ENCODE measurements at regions not wholly inside any gene's neighbourhood (a gene's known extent, or its start where the extent isn't known, plus 50 kb on each side); places are given as distances from the start of the nearest gene placed in this dataset.
"Not testable (repeated sequence)": the region's sequence is repeated elsewhere in the genome, so short reads cannot be mapped to it uniquely, and the experiment has no call there.

GRCh38 chr4:116544946-116545345 is 540.4 kb downstream of the TRAM1L1 start:
- no peak overlapping the region for H3K27ac Mint-ChIP-seq
- no peaks in the 10 kb centered on the region for H3K9me3 ChIP-seq (ENCODE audit: control insufficient read depth, low read length, poor library complexity, severe bottlenecking)
- no peak for ATAC-seq

GRCh38 chr4:116539744-116540143 is 545.6 kb downstream of the TRAM1L1 start:
- Mint-ChIP-seq H3K4me3 (no peak overlapping the region), H3K4me1 (no peaks in the 10 kb centered on the region), H3K27ac (no peak overlapping the region), H3K27me3 (no peaks in the 10 kb centered on the region), H3K36me3 (ENCODE audit: low read depth) (no peaks in the 10 kb centered on the region)
- DNase-seq (no peak), ATAC-seq (no peak)
- H3K9me3 ChIP-seq (ENCODE audit: control insufficient read depth, low read length, poor library complexity, severe bottlenecking): no peaks in the 10 kb centered on the region

More at GRCh38 chr4:116544946-116545345, 540.4 kb downstream of the TRAM1L1 start:
- no peaks in the 10 kb centered on the region for H3K27me3 Mint-ChIP-seq
- H3K4me3 Mint-ChIP-seq: no peak overlapping the region
- no peak for DNase-seq
- no peaks in the 10 kb centered on the region for H3K4me1 Mint-ChIP-seq
- H3K36me3 Mint-ChIP-seq (ENCODE audit: low read depth): no peaks in the 10 kb centered on the region

GRCh38 chr4:116537828-116538227 is 547.5 kb downstream of the TRAM1L1 start:
- DNase-seq: no peak
- ATAC-seq: no peak
- Mint-ChIP-seq H3K27me3 (no peaks in the 10 kb centered on the region), H3K36me3 (ENCODE audit: low read depth) (no peaks in the 10 kb centered on the region), H3K4me3 (no peak overlapping the region), H3K4me1 (no peaks in the 10 kb centered on the region), H3K27ac (no peak overlapping the region)
- H3K9me3 ChIP-seq (ENCODE audit: control insufficient read depth, low read length, poor library complexity, severe bottlenecking): no peaks in the 10 kb centered on the region

GRCh38 chr4:116536024-116536423 is 549.4 kb downstream of the TRAM1L1 start:
- H3K4me1 Mint-ChIP-seq; H3K36me3 Mint-ChIP-seq (ENCODE audit: low read depth): not testable (repeated sequence)

GRCh38 chr4:116531870-116532269 is 553.5 kb downstream of the TRAM1L1 start:
- H3K27me3 Mint-ChIP-seq: no peaks in the 10 kb centered on the region
- no peaks in the 10 kb centered on the region for H3K4me1 Mint-ChIP-seq
- no peaks in the 10 kb centered on the region for H3K9me3 ChIP-seq (ENCODE audit: control insufficient read depth, low read length, poor library complexity, severe bottlenecking)
- no peak overlapping the region for H3K27ac Mint-ChIP-seq
- H3K36me3 Mint-ChIP-seq (ENCODE audit: low read depth): no peaks in the 10 kb centered on the region
- ATAC-seq (no peak), DNase-seq (no peak)
- no peak overlapping the region for H3K4me3 Mint-ChIP-seq

More at GRCh38 chr4:116536024-116536423, 549.4 kb downstream of the TRAM1L1 start:
- ATAC-seq; H3K4me3 Mint-ChIP-seq; H3K27ac Mint-ChIP-seq; H3K9me3 ChIP-seq (ENCODE audit: control insufficient read depth, low read length, poor library complexity, severe bottlenecking); H3K27me3 Mint-ChIP-seq; DNase-seq: not testable (repeated sequence)

- no peak overlapping the region for H3K27ac Mint-ChIP-seq
- no peaks in the 10 kb centered on the region for H3K4me1 Mint-ChIP-seq
Measured at GRCh38 chr4:116531026-116531425, 554.4 kb downstream of the TRAM1L1 start.

GRCh38 chr4:116530048-116530447 is 555.3 kb downstream of the TRAM1L1 start:
- no peak overlapping the region for H3K27ac Mint-ChIP-seq
- no peaks in the 10 kb centered on the region for H3K9me3 ChIP-seq (ENCODE audit: control insufficient read depth, low read length, poor library complexity, severe bottlenecking)
- H3K4me3 Mint-ChIP-seq: no peak overlapping the region
- H3K4me1 Mint-ChIP-seq: no peaks in the 10 kb centered on the region
- H3K36me3 Mint-ChIP-seq (ENCODE audit: low read depth): no peaks in the 10 kb centered on the region
- no peaks in the 10 kb centered on the region for H3K27me3 Mint-ChIP-seq
- no peak for DNase-seq
- ATAC-seq: no peak

More at GRCh38 chr4:116531026-116531425, 554.4 kb downstream of the TRAM1L1 start:
- Mint-ChIP-seq H3K36me3 (ENCODE audit: low read depth) (no peaks in the 10 kb centered on the region), H3K4me3 (no peak overlapping the region), H3K27me3 (no peaks in the 10 kb centered on the region)
- H3K9me3 ChIP-seq (ENCODE audit: control insufficient read depth, low read length, poor library complexity, severe bottlenecking): no peaks in the 10 kb centered on the region
- DNase-seq (no peak), ATAC-seq (no peak)

GRCh38 chr4:116529129-116529528 is 556.2 kb downstream of the TRAM1L1 start:
- Mint-ChIP-seq H3K4me1 (no peaks in the 10 kb centered on the region), H3K4me3 (no peak overlapping the region), H3K36me3 (ENCODE audit: low read depth) (no peaks in the 10 kb centered on the region), H3K27ac (no peak overlapping the region), H3K27me3 (no peaks in the 10 kb centered on the region)
- no peak for DNase-seq
- ATAC-seq: no peak
- no peaks in the 10 kb centered on the region for H3K9me3 ChIP-seq (ENCODE audit: control insufficient read depth, low read length, poor library complexity, severe bottlenecking)

- Mint-ChIP-seq H3K4me3 (no peak overlapping the region), H3K4me1 (no peaks in the 10 kb centered on the region), H3K27ac (no peak overlapping the region), H3K36me3 (ENCODE audit: low read depth) (no peaks in the 10 kb centered on the region), H3K27me3 (no peaks in the 10 kb centered on the region)
- ATAC-seq (no peak), DNase-seq (no peak)
- no peaks in the 10 kb centered on the region for H3K9me3 ChIP-seq (ENCODE audit: control insufficient read depth, low read length, poor library complexity, severe bottlenecking)
Measured at GRCh38 chr4:116522922-116523321, 562.5 kb downstream of the TRAM1L1 start.

- DNase-seq (no peak), ATAC-seq (no peak)
- H3K36me3 Mint-ChIP-seq (ENCODE audit: low read depth): no peaks in the 10 kb centered on the region
- no peaks in the 10 kb centered on the region for H3K27me3 Mint-ChIP-seq
- no peaks in the 10 kb centered on the region for H3K9me3 ChIP-seq (ENCODE audit: control insufficient read depth, low read length, poor library complexity, severe bottlenecking)
- no peak overlapping the region for H3K4me3 Mint-ChIP-seq
- H3K4me1 Mint-ChIP-seq: no peaks in the 10 kb centered on the region
- H3K27ac Mint-ChIP-seq: no peak overlapping the region
Measured at GRCh38 chr4:116520886-116521285, 564.5 kb downstream of the TRAM1L1 start.

GRCh38 chr4:116516711-116517110 is 568.7 kb downstream of the TRAM1L1 start:
- H3K27ac Mint-ChIP-seq: no peak overlapping the region
- no peaks in the 10 kb centered on the region for H3K36me3 Mint-ChIP-seq (ENCODE audit: low read depth)
- DNase-seq (no peak), ATAC-seq (no peak)
- H3K4me3 Mint-ChIP-seq: no peak overlapping the region
- H3K27me3 Mint-ChIP-seq: no peaks in the 10 kb centered on the region
- no peaks in the 10 kb centered on the region for H3K4me1 Mint-ChIP-seq
- no peaks in the 10 kb centered on the region for H3K9me3 ChIP-seq (ENCODE audit: control insufficient read depth, low read length, poor library complexity, severe bottlenecking)

GRCh38 chr4:116515959-116516358 is 569.4 kb downstream of the TRAM1L1 start:
- no peaks in the 10 kb centered on the region for H3K27me3 Mint-ChIP-seq
- no peak for ATAC-seq
- H3K4me1 Mint-ChIP-seq: no peaks in the 10 kb centered on the region
- no peaks in the 10 kb centered on the region for H3K9me3 ChIP-seq (ENCODE audit: control insufficient read depth, low read length, poor library complexity, severe bottlenecking)
- H3K36me3 Mint-ChIP-seq (ENCODE audit: low read depth): no peaks in the 10 kb centered on the region
- no peak overlapping the region for H3K27ac Mint-ChIP-seq
- DNase-seq: no peak
- H3K4me3 Mint-ChIP-seq: no peak overlapping the region

GRCh38 chr4:116512552-116512951 is 572.8 kb downstream of the TRAM1L1 start:
- H3K4me1 Mint-ChIP-seq: no peaks in the 10 kb centered on the region
- no peak for ATAC-seq
- no peak overlapping the region for H3K27ac Mint-ChIP-seq
- H3K36me3 Mint-ChIP-seq (ENCODE audit: low read depth): no peaks in the 10 kb centered on the region
- no peak overlapping the region for H3K4me3 Mint-ChIP-seq
- no peaks in the 10 kb centered on the region for H3K9me3 ChIP-seq (ENCODE audit: control insufficient read depth, low read length, poor library complexity, severe bottlenecking)
- DNase-seq: no peak
- no peaks in the 10 kb centered on the region for H3K27me3 Mint-ChIP-seq

GRCh38 chr4:116501954-116502353 is 583.4 kb downstream of the TRAM1L1 start:
- ATAC-seq (no peak), DNase-seq (no peak)
- Mint-ChIP-seq H3K36me3 (ENCODE audit: low read depth) (no peaks in the 10 kb centered on the region), H3K27me3 (no peaks in the 10 kb centered on the region), H3K4me3 (no peak overlapping the region), H3K4me1 (no peaks in the 10 kb centered on the region), H3K27ac (no peak overlapping the region)
- H3K9me3 ChIP-seq (ENCODE audit: control insufficient read depth, low read length, poor library complexity, severe bottlenecking): no peaks in the 10 kb centered on the region

All from T-helper 17 cell (primary cell).